ENCODE measurements at regions not wholly inside any gene's neighbourhood (a gene's known extent, or its start where the extent isn't known, plus 50 kb on each side); places are given as distances from the start of the nearest gene placed in this dataset.
"Not testable (repeated sequence)": the region's sequence is repeated elsewhere in the genome, so short reads cannot be mapped to it uniquely, and the experiment has no call there.

GRCh38 chr5:101717721-101718120 lies 578.4 kb downstream of the SLCO4C1 start:
- Histone ChIP-seq H4K20me1 (no peaks in the 10 kb centered on the region), H3K27me3 (no peaks in the 10 kb centered on the region), H3K36me3 (no peaks in the 10 kb centered on the region), H3K4me1 (no peaks in the 10 kb centered on the region), H3K27ac (no peak overlapping the region), H3K9me3 (no peaks in the 10 kb centered on the region), H3K4me3 (no peak overlapping the region), H3K4me2 (no peak overlapping the region), H3K9ac (no peak overlapping the region)
- TF ChIP-seq Cebpa-rat (IDR thresholded peaks at IDR 0.05): no peak

- Histone ChIP-seq H4K20me1 (no peaks in the 10 kb centered on the region), H3K36me3 (no peaks in the 10 kb centered on the region), H3K4me3 (no peak overlapping the region), H3K9me3 (no peaks in the 10 kb centered on the region), H3K4me2 (no peak overlapping the region), H3K4me1 (no peaks in the 10 kb centered on the region), H3K27me3 (no peaks in the 10 kb centered on the region), H3K9ac (no peak overlapping the region), H3K27ac (no peak overlapping the region)
- TF ChIP-seq Cebpa-rat (IDR thresholded peaks at IDR 0.05): no peak
Observed at GRCh38 chr5:101716941-101717340, 579.1 kb downstream of the SLCO4C1 start.

DNA sequence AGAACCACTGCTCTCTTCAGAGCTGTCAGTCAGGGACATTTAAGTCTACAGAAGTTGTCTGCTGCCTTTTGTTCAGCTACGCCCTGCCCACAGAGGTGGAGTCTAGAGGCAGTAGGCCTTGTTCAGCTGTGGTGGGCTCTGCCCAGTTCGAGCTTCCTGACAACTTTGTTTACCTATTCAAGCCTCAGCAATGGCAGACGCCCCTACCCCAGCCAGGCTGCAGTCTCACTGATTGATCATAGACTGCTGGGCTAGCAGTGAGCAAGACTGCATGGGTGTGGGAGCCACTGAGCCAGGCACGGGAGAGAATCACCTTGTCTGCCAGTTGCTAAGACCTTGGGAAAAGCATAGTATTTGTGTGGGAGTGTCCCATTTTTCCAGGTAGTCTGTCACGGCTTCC lies 580.3 kb downstream of the SLCO4C1 start:
- H3K27ac ChIP-seq, H3K4me2 ChIP-seq, H3K9me3 ChIP-seq, H3K4me3 ChIP-seq, H3K9ac ChIP-seq, H3K4me1 ChIP-seq, H3K36me3 ChIP-seq, H4K20me1 ChIP-seq, H3K27me3 ChIP-seq: not testable (repeated sequence)

DNA sequence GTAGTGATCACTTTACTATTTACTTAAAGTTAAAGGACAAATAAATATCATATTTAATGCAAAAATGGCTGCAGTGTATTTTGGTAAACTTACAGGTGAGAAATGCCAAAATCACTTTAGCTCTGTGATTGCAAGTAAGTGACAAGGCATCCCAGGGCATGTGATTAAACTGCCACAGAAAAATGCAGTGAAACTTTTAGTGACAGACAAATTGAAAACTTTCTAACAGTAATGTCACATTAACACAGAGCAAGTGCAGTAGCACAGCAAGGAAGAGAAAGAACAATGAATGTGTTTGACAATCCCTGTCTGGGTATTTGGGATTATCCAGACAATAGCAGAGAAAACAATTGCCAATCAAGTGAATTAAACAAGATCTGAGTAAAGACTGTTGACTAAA lies 606.8 kb downstream of the SLCO4C1 start:
- Histone ChIP-seq H3K4me3 (no peak overlapping the region), H3K27ac (no peak overlapping the region), H3K36me3 (no peaks in the 10 kb centered on the region), H3K9ac (no peak overlapping the region), H3K9me3 (no peaks in the 10 kb centered on the region), H3K27me3 (no peaks in the 10 kb centered on the region), H3K4me1 (no peaks in the 10 kb centered on the region), H4K20me1 (no peaks in the 10 kb centered on the region), H3K4me2 (no peak overlapping the region)
- no peak for TF ChIP-seq Cebpa-rat (IDR thresholded peaks at IDR 0.05)

- Histone ChIP-seq H3K36me3 (no peaks in the 10 kb centered on the region), H3K4me2 (no peak overlapping the region), H4K20me1 (no peaks in the 10 kb centered on the region), H3K9me3 (no peaks in the 10 kb centered on the region), H3K4me1 (no peaks in the 10 kb centered on the region), H3K4me3 (no peak overlapping the region), H3K27me3 (no peaks in the 10 kb centered on the region), H3K9ac (no peak overlapping the region), H3K27ac (no peak overlapping the region)
- TF ChIP-seq Cebpa-rat (IDR thresholded peaks at IDR 0.05): no peak
Observed at GRCh38 chr5:101688156-101688555, 607.9 kb downstream of the SLCO4C1 start.

DNA sequence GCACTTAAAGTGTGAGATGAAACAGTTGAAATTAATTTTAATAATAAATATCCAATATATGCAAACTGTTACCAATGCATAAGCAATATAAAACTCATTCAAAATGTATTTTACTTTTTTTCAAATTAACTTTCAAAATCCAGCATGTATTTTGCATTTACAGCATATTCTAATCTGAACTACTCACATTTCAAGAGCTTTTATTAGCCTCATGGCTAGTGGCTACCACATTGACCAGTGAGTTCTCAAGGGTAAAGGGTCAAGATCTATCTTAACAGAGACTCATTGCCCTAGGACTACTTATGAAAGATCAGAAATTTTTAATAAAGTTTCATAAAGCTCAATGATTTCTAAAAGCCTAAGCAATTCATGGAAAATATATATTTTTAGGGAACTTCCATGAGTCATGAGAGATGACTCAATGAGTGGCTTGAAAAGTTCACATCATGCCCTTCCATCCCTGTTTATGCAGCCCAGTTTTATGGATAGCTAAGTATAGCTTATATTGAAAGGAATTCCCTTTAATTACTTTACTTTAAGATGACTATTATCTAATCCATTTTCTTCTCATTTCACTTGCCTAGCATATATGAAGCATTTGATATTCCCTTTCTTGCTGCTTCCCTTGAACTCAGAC lies 608.6 kb downstream of the SLCO4C1 start:
- TF ChIP-seq Cebpa-rat (IDR thresholded peaks at IDR 0.05): no peak
- Histone ChIP-seq H3K4me2 (no peak overlapping the region), H3K27ac (no peak overlapping the region)

DNA sequence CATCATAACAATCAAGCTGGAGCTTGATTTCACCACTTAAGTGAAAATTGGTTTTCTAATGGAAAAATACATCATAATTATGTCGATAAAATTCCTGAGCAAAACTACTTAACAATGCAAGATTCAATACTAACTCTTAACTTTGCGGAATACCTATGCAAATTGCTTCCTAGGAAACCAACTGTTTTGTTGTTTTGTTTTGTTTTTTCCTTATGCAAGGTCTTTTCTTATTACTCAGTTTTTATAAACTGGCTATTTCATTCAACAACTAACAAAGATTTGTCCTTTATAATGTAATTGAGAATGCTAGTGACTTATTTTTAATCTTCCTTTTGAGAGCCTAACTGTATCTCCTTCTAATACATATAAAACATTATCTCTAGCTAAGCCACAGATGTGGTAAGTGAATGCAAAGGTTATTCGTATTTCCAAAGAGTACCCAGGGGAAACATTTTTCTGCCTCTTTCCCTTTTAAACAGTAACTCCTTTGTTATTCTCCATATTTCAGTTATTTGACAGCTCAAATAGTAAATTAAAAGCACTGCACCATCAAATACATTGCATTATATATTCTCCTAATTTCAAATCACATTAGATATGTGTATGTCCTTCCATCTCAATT lies 609.4 kb downstream of the SLCO4C1 start:
- H4K20me1 ChIP-seq: no peaks in the 10 kb centered on the region
- no peak overlapping the region for H3K9ac ChIP-seq
- H3K4me2 ChIP-seq: no peak overlapping the region
- H3K36me3 ChIP-seq: no peaks in the 10 kb centered on the region
- no peak for TF ChIP-seq Cebpa-rat (IDR thresholded peaks at IDR 0.05)
- H3K4me3 ChIP-seq: no peak overlapping the region
- no peaks in the 10 kb centered on the region for H3K9me3 ChIP-seq
- no peak overlapping the region for H3K27ac ChIP-seq
- no peaks in the 10 kb centered on the region for H3K27me3 ChIP-seq
- no peaks in the 10 kb centered on the region for H3K4me1 ChIP-seq

More for the DNA sequence above, 608.6 kb downstream of the SLCO4C1 start:
- Histone ChIP-seq H3K27me3 (no peaks in the 10 kb centered on the region), H4K20me1 (no peaks in the 10 kb centered on the region), H3K9ac (no peak overlapping the region), H3K4me3 (no peak overlapping the region), H3K9me3 (no peaks in the 10 kb centered on the region), H3K4me1 (no peaks in the 10 kb centered on the region), H3K36me3 (no peaks in the 10 kb centered on the region)

DNA sequence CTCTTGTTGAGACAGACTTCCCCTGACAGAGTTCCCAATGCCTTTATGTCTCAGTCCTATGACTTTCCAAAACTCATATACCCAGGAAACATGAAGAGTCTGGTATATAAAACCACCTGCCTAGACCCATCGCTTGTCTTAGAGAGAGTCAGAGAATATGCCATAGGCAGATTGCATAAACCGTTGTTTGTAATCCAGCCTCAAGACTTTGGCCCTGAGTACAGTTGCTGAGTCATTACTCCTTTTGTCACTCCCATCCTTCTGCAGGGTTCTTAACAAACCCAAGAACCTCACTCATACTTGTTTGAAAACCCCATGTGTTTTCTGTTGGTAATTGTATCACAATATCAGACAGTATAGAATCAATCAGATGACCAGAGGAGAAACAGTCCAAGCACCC lies 616.3 kb downstream of the SLCO4C1 start:
- no peak overlapping the region for H3K27ac ChIP-seq
- H3K4me3 ChIP-seq: no peak overlapping the region
- H3K4me2 ChIP-seq: no peak overlapping the region
- no peaks in the 10 kb centered on the region for H3K9me3 ChIP-seq
- H4K20me1 ChIP-seq: no peaks in the 10 kb centered on the region
- no peak overlapping the region for H3K9ac ChIP-seq
- H3K4me1 ChIP-seq: no peaks in the 10 kb centered on the region
- no peaks in the 10 kb centered on the region for H3K36me3 ChIP-seq
- no peak for TF ChIP-seq Cebpa-rat (IDR thresholded peaks at IDR 0.05)
- H3K27me3 ChIP-seq: no peaks in the 10 kb centered on the region

DNA sequence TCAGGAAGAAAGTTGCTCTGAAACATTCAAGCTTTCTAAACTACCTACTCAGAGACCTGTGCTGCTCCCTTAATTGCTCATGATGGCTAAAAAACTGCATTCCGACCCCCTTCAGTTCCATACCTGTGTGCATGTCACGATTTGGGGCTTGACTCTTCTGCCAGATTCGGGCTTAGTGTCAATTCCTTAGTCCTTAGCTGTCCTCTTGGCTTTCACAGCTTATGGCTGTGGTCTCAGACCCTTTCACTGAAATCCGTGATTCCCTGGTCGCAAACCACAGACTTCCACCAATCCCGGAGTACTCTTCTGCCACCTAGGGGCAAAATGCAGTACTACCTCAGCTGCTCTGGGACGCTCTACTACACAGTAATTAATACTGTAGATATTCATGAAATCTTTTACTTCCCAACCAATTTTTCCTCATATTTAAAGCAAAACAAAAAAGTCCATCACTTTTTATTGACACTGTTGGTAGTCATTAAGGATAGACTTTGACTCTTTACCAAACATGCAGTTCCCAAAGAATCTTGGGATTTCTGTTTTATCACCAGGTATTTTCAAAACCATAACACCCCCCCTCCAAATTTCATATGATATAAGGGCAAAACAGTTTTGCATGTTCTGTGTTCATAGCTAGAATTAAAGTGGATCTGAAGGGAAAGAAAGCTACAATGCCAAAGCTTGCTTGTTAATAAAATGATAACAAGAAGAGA lies 617.4 kb downstream of the SLCO4C1 start:
- Histone ChIP-seq H3K4me2 (no peak overlapping the region), H3K27me3 (no peaks in the 10 kb centered on the region), H3K36me3 (no peaks in the 10 kb centered on the region), H3K9me3 (no peaks in the 10 kb centered on the region), H3K9ac (no peak overlapping the region), H3K4me1 (no peaks in the 10 kb centered on the region), H3K4me3 (no peak overlapping the region), H4K20me1 (no peaks in the 10 kb centered on the region), H3K27ac (no peak overlapping the region)
- TF ChIP-seq Cebpa-rat (IDR thresholded peaks at IDR 0.05): no peak

DNA sequence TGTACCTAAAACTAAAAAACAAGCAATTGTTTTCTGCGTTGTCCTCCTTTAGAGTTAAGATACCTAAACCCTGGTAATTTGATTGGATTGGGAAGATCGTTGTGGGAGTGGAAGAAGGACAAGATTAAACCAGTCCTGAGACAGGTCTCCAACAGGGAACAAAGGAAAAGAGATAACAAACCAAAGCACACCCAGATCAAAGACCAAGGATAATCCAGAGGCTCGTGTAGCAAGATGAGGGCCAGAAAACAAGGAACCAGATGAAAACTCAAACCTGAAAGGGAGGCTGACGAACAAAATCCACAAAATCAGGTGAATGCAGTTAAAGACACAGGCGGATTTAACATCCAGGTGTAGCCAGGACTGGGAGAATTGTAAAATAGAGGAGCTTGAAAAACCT lies 618.1 kb downstream of the SLCO4C1 start:
- no peak overlapping the region for H3K27ac ChIP-seq
- H3K4me2 ChIP-seq: no peak overlapping the region
- no peaks in the 10 kb centered on the region for H3K9me3 ChIP-seq
- no peak for TF ChIP-seq Cebpa-rat (IDR thresholded peaks at IDR 0.05)
- no peak overlapping the region for H3K9ac ChIP-seq
- no peak overlapping the region for H3K4me3 ChIP-seq
- no peaks in the 10 kb centered on the region for H3K4me1 ChIP-seq
- no peaks in the 10 kb centered on the region for H3K36me3 ChIP-seq
- H3K27me3 ChIP-seq: no peaks in the 10 kb centered on the region
- no peaks in the 10 kb centered on the region for H4K20me1 ChIP-seq

Measured in BLaER1 (cell line).